HL-60 (cell line): ENCODE measurements at regions not wholly inside any gene's neighbourhood (a gene's known extent, or its start where the extent isn't known, plus 50 kb on each side); places are given as distances from the start of the nearest gene placed in this dataset.

ENCODE experiments used
- DNase-seq, 2 experiments: peaks; one replicate each; pipeline ENCODE4 v3.0.0-alpha.2; 2010 to 2020; ENCODE audit warnings: low read depth in 1 of 2, low spot score in 1 of 2
- H3K27ac ChIP-seq: fragments of 250-450 bp; sonication (Bioruptor Pico); replicated peaks from 2 replicates; pipeline ENCODE4 v1.5.1; 2020; ENCODE audit warnings: mild to moderate bottlenecking, moderate library complexity
- H3K27me3 ChIP-seq: fragments of 250-450 bp; sonication (Bioruptor Pico); 2 replicates; pipeline ENCODE4 v1.5.1; 2021; ENCODE audit warnings: mild to moderate bottlenecking, moderate library complexity; ENCODE audit not compliant: insufficient read depth, poor library complexity, severe bottlenecking
- H3K4me3 ChIP-seq: replicated peaks from 2 replicates; pipeline ENCODE4 v1.5.1; 2011; ENCODE audit warnings: mild to moderate bottlenecking, control low read depth, low read length; ENCODE audit not compliant: insufficient read depth
- GABPA ChIP-seq: IDR thresholded peaks from 2 replicates; pipeline ENCODE4 v1.6.1; 2012; ENCODE audit warnings: low read depth
- POLR2AphosphoS5 ChIP-seq: IDR thresholded peaks from 2 replicates; pipeline ENCODE4 v1.6.1; 2012; ENCODE audit warnings: low read depth
- SPI1 ChIP-seq: IDR thresholded peaks from 2 replicates; pipeline ENCODE4 v1.6.1; 2012; ENCODE audit warnings: low read depth, mild to moderate bottlenecking, borderline replicate concordance
- TF ChIP-seq, protein P1 (sequence below): IDR thresholded peaks from 2 replicates; pipeline ENCODE4 v1.6.1; 2012; ENCODE audit warnings: low read depth; ENCODE audit not compliant: insufficient replicate concordance
- TF ChIP-seq, protein P2 (sequence below): IDR thresholded peaks from one replicate; pipeline ENCODE4 v1.5.1; 2011; ENCODE audit warnings: low read length, control low read depth, inconsistent platforms; ENCODE audit not compliant: insufficient read depth

GRCh38 chr16:74094962-74095361, 201.7 kb upstream of the PSMD7 start:
- Histone ChIP-seq H3K4me3 (no peak overlapping the region), H3K27me3 (no peaks in the 10 kb centered on the region), H3K27ac (no peak overlapping the region)
- no peak for DNase-seq
- peak; percentile 74 for TF ChIP-seq SPI1
- TF ChIP-seq, protein P1, sequence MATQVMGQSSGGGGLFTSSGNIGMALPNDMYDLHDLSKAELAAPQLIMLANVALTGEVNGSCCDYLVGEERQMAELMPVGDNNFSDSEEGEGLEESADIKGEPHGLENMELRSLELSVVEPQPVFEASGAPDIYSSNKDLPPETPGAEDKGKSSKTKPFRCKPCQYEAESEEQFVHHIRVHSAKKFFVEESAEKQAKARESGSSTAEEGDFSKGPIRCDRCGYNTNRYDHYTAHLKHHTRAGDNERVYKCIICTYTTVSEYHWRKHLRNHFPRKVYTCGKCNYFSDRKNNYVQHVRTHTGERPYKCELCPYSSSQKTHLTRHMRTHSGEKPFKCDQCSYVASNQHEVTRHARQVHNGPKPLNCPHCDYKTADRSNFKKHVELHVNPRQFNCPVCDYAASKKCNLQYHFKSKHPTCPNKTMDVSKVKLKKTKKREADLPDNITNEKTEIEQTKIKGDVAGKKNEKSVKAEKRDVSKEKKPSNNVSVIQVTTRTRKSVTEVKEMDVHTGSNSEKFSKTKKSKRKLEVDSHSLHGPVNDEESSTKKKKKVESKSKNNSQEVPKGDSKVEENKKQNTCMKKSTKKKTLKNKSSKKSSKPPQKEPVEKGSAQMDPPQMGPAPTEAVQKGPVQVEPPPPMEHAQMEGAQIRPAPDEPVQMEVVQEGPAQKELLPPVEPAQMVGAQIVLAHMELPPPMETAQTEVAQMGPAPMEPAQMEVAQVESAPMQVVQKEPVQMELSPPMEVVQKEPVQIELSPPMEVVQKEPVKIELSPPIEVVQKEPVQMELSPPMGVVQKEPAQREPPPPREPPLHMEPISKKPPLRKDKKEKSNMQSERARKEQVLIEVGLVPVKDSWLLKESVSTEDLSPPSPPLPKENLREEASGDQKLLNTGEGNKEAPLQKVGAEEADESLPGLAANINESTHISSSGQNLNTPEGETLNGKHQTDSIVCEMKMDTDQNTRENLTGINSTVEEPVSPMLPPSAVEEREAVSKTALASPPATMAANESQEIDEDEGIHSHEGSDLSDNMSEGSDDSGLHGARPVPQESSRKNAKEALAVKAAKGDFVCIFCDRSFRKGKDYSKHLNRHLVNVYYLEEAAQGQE: no peak
- no peak for TF ChIP-seq POLR2AphosphoS5
- TF ChIP-seq, protein P2, sequence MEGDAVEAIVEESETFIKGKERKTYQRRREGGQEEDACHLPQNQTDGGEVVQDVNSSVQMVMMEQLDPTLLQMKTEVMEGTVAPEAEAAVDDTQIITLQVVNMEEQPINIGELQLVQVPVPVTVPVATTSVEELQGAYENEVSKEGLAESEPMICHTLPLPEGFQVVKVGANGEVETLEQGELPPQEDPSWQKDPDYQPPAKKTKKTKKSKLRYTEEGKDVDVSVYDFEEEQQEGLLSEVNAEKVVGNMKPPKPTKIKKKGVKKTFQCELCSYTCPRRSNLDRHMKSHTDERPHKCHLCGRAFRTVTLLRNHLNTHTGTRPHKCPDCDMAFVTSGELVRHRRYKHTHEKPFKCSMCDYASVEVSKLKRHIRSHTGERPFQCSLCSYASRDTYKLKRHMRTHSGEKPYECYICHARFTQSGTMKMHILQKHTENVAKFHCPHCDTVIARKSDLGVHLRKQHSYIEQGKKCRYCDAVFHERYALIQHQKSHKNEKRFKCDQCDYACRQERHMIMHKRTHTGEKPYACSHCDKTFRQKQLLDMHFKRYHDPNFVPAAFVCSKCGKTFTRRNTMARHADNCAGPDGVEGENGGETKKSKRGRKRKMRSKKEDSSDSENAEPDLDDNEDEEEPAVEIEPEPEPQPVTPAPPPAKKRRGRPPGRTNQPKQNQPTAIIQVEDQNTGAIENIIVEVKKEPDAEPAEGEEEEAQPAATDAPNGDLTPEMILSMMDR: no peak

DNA sequence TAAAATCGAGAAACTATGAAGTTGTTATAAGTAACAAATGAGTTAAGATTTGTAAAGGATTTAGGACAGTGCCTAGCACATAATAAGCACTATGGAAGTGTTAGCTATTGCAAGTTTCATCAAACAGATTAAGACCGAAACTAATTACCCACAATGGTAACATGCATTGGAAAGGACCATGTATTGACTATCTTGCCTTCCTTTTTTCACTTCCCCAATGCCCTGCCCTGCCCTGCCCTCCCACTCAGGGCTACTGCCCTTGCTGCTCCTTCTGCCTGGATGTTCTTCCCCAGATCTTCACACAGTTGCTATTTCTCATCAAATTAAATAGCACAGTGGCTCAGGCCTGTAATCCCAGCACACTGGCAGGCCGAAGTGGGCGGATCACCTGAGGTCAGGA, 202.1 kb upstream of the PSMD7 start:
- peak; percentile 35; the same call in 1 of the 2 replicates for TF ChIP-seq SPI1
- TF ChIP-seq, protein P1: no peak
- no peak for TF ChIP-seq GABPA
- TF ChIP-seq, protein P2: no peak
- TF ChIP-seq POLR2AphosphoS5: no peak
- no peak for DNase-seq
- H3K27me3 ChIP-seq: no peaks in the 10 kb centered on the region
- H3K4me3 ChIP-seq: no peak overlapping the region
- no peak overlapping the region for H3K27ac ChIP-seq

GRCh38 chr16:74092336-74092735, 204.3 kb upstream of the PSMD7 start:
- Histone ChIP-seq H3K27ac (no peak overlapping the region), H3K4me3 (no peak overlapping the region), H3K27me3 (no peaks in the 10 kb centered on the region)
- TF ChIP-seq, protein P1: no peak
- no peak for TF ChIP-seq SPI1
- TF ChIP-seq GABPA: no peak
- TF ChIP-seq, protein P2: no peak
- no peak for TF ChIP-seq POLR2AphosphoS5
- DNase-seq: no peak
